GM23248 (cell line): ENCODE measurements at regions not wholly inside any gene's neighbourhood (a gene's known extent, or its start where the extent isn't known, plus 50 kb on each side); places are given as distances from the start of the nearest gene placed in this dataset.

Experiments used
- DNase-seq: peaks from one replicate; pipeline ENCODE4 v3.0.0-alpha.2; 2015
- H2AFZ ChIP-seq: fragments of 200-600 bp; sonication (generic); 2 replicates; pipeline ENCODE4 v1.6.1; 2016; ENCODE audit warnings: antibody characterized with exemption
- H3F3A ChIP-seq: fragments of 200-600 bp; sonication (generic); 2 replicates; pipeline ENCODE4 v1.6.1; 2016; ENCODE audit warnings: mild to moderate bottlenecking, antibody characterized with exemption, mixed run types; ENCODE audit not compliant: insufficient read depth
- H3K27ac ChIP-seq: fragments of 200-600 bp; sonication (generic); 2 replicates; pipeline ENCODE4 v1.5.1; 2016; ENCODE audit warnings: mild to moderate bottlenecking
- H3K27me3 ChIP-seq: fragments of 200-600 bp; sonication (generic); replicated peaks from 2 replicates; pipeline ENCODE4 v1.6.1; 2016; ENCODE audit warnings: mild to moderate bottlenecking; ENCODE audit not compliant: insufficient read depth
- H3K36me3 ChIP-seq: fragments of 200-600 bp; sonication (generic); 2 replicates; pipeline ENCODE4 v1.6.1; 2016; ENCODE audit warnings: low read depth, mild to moderate bottlenecking
- H3K4me1 ChIP-seq: fragments of 200-600 bp; sonication (generic); 2 replicates; pipeline ENCODE4 v1.6.1; 2016; ENCODE audit warnings: mild to moderate bottlenecking; ENCODE audit not compliant: insufficient read depth
- H3K4me2 ChIP-seq: fragments of 200-600 bp; sonication (generic); one replicate; pipeline ENCODE4 v1.6.1; 2016; ENCODE audit warnings: mild to moderate bottlenecking; ENCODE audit not compliant: unreplicated experiment
- H3K4me3 ChIP-seq: fragments of 200-600 bp; sonication (generic); 2 replicates; pipeline ENCODE4 v1.5.1; 2016; ENCODE audit warnings: mild to moderate bottlenecking
- H3K79me2 ChIP-seq: fragments of 200-600 bp; sonication (generic); 2 replicates; pipeline ENCODE4 v1.6.1; 2016; ENCODE audit warnings: mild to moderate bottlenecking; ENCODE audit not compliant: insufficient read depth
- H3K9ac ChIP-seq: fragments of 200-600 bp; sonication (generic); 2 replicates; pipeline ENCODE4 v1.6.1; 2016; ENCODE audit warnings: mild to moderate bottlenecking
- H3K9me2 ChIP-seq: fragments of 200-600 bp; sonication (generic); 2 replicates; pipeline ENCODE4 v1.6.1; 2016; ENCODE audit warnings: mixed run types, mild to moderate bottlenecking, moderate library complexity; ENCODE audit not compliant: insufficient read depth
- H3K9me3 ChIP-seq: fragments of 200-600 bp; sonication (generic); one replicate; pipeline ENCODE4 v1.6.1; 2017; ENCODE audit warnings: low read depth
- H4K20me1 ChIP-seq: fragments of 200-600 bp; sonication (generic); 2 replicates; pipeline ENCODE4 v1.6.0; 2016; ENCODE audit not compliant: insufficient read depth
- EZH2 ChIP-seq: fragments of 200-600 bp; sonication (generic); IDR thresholded peaks from 2 replicates; pipeline ENCODE4 v1.6.1; 2018; ENCODE audit warnings: antibody characterized with exemption, mild to moderate bottlenecking; ENCODE audit not compliant: insufficient read depth, poor library complexity, severe bottlenecking
- EZH2phosphoT487 ChIP-seq: fragments of 200-600 bp; sonication (generic); IDR thresholded peaks from 2 replicates; pipeline ENCODE4 v1.6.1; 2018; ENCODE audit warnings: antibody characterized with exemption, moderate library complexity, mild to moderate bottlenecking, low read depth; ENCODE audit not compliant: insufficient read depth
- WGBS, 2 experiments: methylation state at CpG; one replicate each; pipeline ENCODE4 v1.1.6; 2015 to 2017; ENCODE audit warnings: low lambda C conversion rate in 2 of 2, low coverage in 1 of 2; ENCODE audit errors: missing lambda C conversion rate in 2 of 2; 5-methylcytosine and 5-hydroxymethylcytosine counted together
- in situ Hi-C: fragments of 300-500 bp; cut with MboI; formaldehyde crosslinking; loops from 2 replicates; pipeline ENCODE4 v1.15.0; 2020

DNA sequence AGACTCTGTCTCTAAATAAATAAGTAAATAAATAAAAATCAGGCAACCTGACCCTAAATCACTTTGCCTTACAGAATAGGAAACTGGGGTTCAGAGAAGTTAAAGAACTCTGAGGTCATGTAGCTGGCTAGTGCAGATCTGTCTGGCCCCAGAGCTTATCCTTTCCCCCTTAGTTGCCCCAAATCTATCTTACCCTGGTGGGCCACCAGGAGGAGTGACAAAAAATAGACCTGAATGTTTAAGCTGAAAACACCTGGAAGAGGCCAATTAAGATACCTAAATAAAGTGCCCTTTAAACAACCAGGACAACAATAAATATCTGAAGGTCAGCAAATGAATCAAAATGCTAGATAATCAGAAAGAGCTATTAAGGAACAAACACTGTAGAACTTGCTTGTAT, 59.7 kb downstream of the TEX35 start:
- H3K4me3 ChIP-seq = no peak overlapping the region
- in situ Hi-C loops = no loop called here
- no peak overlapping the region for H3K27ac ChIP-seq
- H3K79me2 ChIP-seq = no peaks in the 10 kb centered on the region
- no peaks in the 10 kb centered on the region for H3K9me3 ChIP-seq
- DNase-seq = no peak
- no peaks in the 10 kb centered on the region for H3K4me1 ChIP-seq
- H3K36me3 ChIP-seq = no peaks in the 10 kb centered on the region
- no peaks in the 10 kb centered on the region for H3K27me3 ChIP-seq
- no peak overlapping the region for H3K4me2 ChIP-seq
- no peak overlapping the region for H3K9ac ChIP-seq
- peaks cover 4% of the 10 kb centered on the region; the same call in 1 of the 2 replicates for H3F3A ChIP-seq
- H2AFZ ChIP-seq = no peak overlapping the region
- H4K20me1 ChIP-seq = no peaks in the 10 kb centered on the region
- no peaks in the 10 kb centered on the region for H3K9me2 ChIP-seq
- no peak for TF ChIP-seq EZH2phosphoT487

DNA sequence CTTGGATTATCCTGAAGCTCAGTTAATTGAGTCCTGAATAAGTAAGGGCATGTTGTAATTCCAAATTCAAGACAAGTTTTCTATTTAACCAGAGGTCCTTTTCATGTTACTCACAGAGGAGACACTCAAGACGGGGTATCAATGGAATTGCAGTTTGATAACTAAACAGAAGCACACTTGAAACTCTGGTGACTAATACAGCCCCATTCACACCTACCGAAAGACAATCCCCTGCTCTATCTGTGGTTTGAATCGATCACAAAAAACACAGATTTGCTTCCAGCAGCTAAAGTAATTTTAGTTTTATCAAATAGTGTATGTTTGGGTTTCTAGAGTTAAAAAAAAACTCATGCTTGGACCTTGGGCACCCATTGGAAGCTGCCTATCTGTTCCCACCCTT, 60.4 kb downstream of the TEX35 start:
- no peak for TF ChIP-seq EZH2
- TF ChIP-seq EZH2phosphoT487 = no peak
- in situ Hi-C loops = no loop called here
- no peak for DNase-seq
- H3K27me3 ChIP-seq = no peaks in the 10 kb centered on the region
- no peaks in the 10 kb centered on the region for H3K4me1 ChIP-seq
- 84 to 85% methylated on average over 3 of the region's 3 CpGs for WGBS, 2 experiments
- H2AFZ ChIP-seq = no peak overlapping the region
- H3K9me2 ChIP-seq = no peaks in the 10 kb centered on the region
- no peak overlapping the region for H3K9ac ChIP-seq
- no peak overlapping the region for H3K4me3 ChIP-seq
- no peaks in the 10 kb centered on the region for H3K9me3 ChIP-seq
- no peaks in the 10 kb centered on the region for H3K36me3 ChIP-seq
- H4K20me1 ChIP-seq = no peaks in the 10 kb centered on the region
- H3F3A ChIP-seq = peaks cover 3% of the 10 kb centered on the region; the same call in 1 of the 2 replicates
- H3K79me2 ChIP-seq = no peaks in the 10 kb centered on the region
- no peak overlapping the region for H3K27ac ChIP-seq
- no peak overlapping the region for H3K4me2 ChIP-seq

DNA sequence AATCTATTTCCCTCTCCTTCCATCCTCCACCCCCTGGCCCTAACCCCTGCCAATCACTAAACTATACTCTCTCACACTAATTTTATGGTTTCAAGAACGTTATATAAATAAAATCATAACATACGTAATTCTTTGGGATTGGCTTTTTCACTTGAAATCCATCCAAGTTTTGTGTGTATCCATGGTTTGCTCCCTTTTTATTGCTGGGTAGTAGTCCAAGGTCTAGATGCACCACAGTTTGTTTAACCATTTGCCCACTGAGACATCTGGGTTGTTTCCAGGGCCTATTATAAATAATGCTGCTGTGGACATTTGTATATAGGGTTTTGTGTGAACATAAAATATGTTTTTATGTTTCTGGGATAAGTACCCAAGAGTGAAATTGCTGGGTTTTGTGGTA, 61.4 kb downstream of the TEX35 start:
- no peaks in the 10 kb centered on the region for H3F3A ChIP-seq
- in situ Hi-C loops = no loop called here
- TF ChIP-seq EZH2phosphoT487 = no peak
- no peak for TF ChIP-seq EZH2
- H4K20me1 ChIP-seq = no peaks in the 10 kb centered on the region
- H3K4me1 ChIP-seq = no peaks in the 10 kb centered on the region
- H3K4me3 ChIP-seq = no peak overlapping the region
- H3K27ac ChIP-seq = no peak overlapping the region
- H3K9me3 ChIP-seq = no peaks in the 10 kb centered on the region
- H3K36me3 ChIP-seq = no peaks in the 10 kb centered on the region
- 94 to 100% methylated on average over 2 of the region's 2 CpGs for WGBS, 2 experiments
- H3K4me2 ChIP-seq = no peak overlapping the region
- no peaks in the 10 kb centered on the region for H3K27me3 ChIP-seq
- H3K79me2 ChIP-seq = no peaks in the 10 kb centered on the region
- no peak overlapping the region for H2AFZ ChIP-seq
- no peaks in the 10 kb centered on the region for H3K9me2 ChIP-seq
- no peak for DNase-seq
- H3K9ac ChIP-seq = no peak overlapping the region

DNA sequence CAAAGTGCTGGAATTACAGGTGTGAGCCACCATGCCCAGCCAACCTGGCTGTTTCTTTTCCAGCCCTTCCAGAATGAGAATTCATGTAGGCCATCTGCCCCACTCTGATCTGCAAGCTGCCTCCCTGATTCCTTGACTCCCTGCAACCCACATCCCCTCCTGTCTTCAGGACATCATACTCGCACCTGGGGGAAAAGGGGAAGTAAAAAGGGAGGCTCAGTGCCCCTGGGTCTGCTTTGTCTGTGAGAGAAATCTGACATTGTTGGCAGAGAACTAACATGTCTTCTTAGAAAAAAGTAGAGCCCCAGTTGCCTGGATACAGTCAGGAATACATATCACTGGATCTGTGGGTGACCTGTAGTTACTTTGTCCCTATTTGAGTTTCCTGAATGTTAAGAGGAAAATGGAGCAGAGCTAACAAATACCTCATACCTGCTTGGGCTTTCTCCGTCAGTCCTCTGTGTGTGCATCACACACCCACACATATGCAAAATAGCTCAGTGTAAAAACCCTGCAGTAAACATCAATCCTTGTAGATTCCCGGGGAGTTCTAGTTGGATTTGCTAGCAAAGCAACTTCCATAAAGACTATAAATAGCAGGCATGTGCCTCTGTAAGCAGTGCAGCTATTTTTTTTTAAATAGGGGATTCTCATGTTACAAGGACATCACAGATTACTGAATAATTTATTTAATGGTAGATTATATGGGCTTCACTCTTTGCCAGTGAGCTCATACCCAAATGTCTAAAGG, 62.9 kb downstream of the TEX35 start:
- H3K4me2 ChIP-seq = no peak overlapping the region
- in situ Hi-C loops = no loop called here
- no peak overlapping the region for H3K9ac ChIP-seq
- no peak overlapping the region for H3K27ac ChIP-seq
- no peak overlapping the region for H2AFZ ChIP-seq
- no peak for DNase-seq
- no peaks in the 10 kb centered on the region for H3F3A ChIP-seq
- TF ChIP-seq EZH2 (no peak), EZH2phosphoT487 (no peak)
- H3K4me1 ChIP-seq = no peaks in the 10 kb centered on the region
- no peaks in the 10 kb centered on the region for H3K27me3 ChIP-seq
- no peak overlapping the region for H3K4me3 ChIP-seq
- no peaks in the 10 kb centered on the region for H3K9me3 ChIP-seq
- no peaks in the 10 kb centered on the region for H3K79me2 ChIP-seq
- WGBS, 2 experiments = 60 to 64% methylated on average over 3 of the region's 3 CpGs
- H3K36me3 ChIP-seq = no peaks in the 10 kb centered on the region
- H3K9me2 ChIP-seq = no peaks in the 10 kb centered on the region
- no peaks in the 10 kb centered on the region for H4K20me1 ChIP-seq

DNA sequence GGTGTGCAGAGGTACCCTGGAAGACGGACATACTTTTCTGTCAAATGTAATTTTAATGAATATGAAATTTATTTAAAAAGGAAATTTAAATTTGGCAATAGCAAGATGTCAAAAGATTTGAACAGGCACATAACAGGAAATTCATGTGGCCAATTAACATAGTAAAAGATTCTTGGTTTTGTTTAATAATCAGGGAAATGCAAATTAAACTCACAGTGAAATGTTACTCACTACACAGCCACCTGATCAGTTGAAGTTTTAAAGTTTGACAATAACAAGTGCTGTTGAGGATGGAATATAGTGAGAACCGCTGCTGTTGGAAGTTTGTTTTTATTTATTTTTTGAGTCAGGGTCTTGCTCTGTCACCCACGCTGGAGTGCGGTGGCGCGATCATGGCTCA, 63.9 kb downstream of the TEX35 start:
- H3K4me2 ChIP-seq = no peak overlapping the region
- in situ Hi-C loops = no loop called here
- DNase-seq = no peak
- no peaks in the 10 kb centered on the region for H3F3A ChIP-seq
- no peaks in the 10 kb centered on the region for H3K9me2 ChIP-seq
- H4K20me1 ChIP-seq = no peaks in the 10 kb centered on the region
- H3K9me3 ChIP-seq = no peaks in the 10 kb centered on the region
- H3K27me3 ChIP-seq = no peaks in the 10 kb centered on the region
- no peak overlapping the region for H3K27ac ChIP-seq
- H2AFZ ChIP-seq = no peak overlapping the region
- H3K4me1 ChIP-seq = no peaks in the 10 kb centered on the region
- H3K36me3 ChIP-seq = no peaks in the 10 kb centered on the region
- H3K79me2 ChIP-seq = no peaks in the 10 kb centered on the region
- no peak overlapping the region for H3K4me3 ChIP-seq
- no peak overlapping the region for H3K9ac ChIP-seq
- TF ChIP-seq EZH2phosphoT487 = no peak
- TF ChIP-seq EZH2 = no peak
- WGBS, 2 experiments = 96 to 98% methylated on average over 6 of the region's 6 CpGs
